GM23338 (cell line): ENCODE measurements at regions not wholly inside any gene's neighbourhood (a gene's known extent, or its start where the extent isn't known, plus 50 kb on each side); places are given as distances from the start of the nearest gene placed in this dataset.

ENCODE experiments used
- POLR2AphosphoS5 ChIP-seq: IDR thresholded peaks from 2 replicates; pipeline ENCODE4 v1.6.1; 2016; ENCODE audit warnings: antibody characterized with exemption, low read depth
- TF ChIP-seq, protein P1 (sequence below), 2 experiments: fragments of 200-600 bp in 1 of 2; sonication (generic) in 1 of 2; conservative IDR thresholded peaks; 2 replicates each; pipeline versions ENCODE4 v1.5.1 to v1.6.1; 2016 to 2017; ENCODE audit warnings: antibody characterized with exemption in 2 of 2, low read depth in 2 of 2, mild to moderate bottlenecking in 2 of 2, moderate library complexity in 1 of 2

DNA sequence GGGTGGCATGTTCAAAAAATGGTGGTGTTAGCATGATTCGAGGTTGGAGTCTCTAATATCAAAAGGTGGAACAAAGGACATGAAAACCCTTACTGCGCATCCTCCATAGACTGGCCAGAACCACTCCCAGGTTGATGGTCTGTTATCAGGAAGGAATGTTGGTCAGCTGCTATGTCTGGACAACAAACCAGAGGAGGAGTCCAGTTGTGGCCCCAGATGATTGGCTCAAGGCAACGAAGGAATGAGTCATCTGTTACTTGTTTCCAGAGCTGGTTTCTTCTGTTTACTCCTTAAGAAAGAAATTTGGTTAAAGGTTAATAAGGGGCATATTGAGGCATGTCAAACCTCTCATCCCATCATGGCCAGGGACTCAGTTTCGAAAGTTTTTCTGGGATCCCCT lies 56.8 kb upstream of the GRIA4 start:
- TF ChIP-seq, protein P1, sequence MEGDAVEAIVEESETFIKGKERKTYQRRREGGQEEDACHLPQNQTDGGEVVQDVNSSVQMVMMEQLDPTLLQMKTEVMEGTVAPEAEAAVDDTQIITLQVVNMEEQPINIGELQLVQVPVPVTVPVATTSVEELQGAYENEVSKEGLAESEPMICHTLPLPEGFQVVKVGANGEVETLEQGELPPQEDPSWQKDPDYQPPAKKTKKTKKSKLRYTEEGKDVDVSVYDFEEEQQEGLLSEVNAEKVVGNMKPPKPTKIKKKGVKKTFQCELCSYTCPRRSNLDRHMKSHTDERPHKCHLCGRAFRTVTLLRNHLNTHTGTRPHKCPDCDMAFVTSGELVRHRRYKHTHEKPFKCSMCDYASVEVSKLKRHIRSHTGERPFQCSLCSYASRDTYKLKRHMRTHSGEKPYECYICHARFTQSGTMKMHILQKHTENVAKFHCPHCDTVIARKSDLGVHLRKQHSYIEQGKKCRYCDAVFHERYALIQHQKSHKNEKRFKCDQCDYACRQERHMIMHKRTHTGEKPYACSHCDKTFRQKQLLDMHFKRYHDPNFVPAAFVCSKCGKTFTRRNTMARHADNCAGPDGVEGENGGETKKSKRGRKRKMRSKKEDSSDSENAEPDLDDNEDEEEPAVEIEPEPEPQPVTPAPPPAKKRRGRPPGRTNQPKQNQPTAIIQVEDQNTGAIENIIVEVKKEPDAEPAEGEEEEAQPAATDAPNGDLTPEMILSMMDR (conservative IDR thresholded peaks at IDR 0.05; ENCODE audit: low read depth in 2 of 2): no peak
- no peak for TF ChIP-seq POLR2AphosphoS5
